HUES48 (cell line): ENCODE measurements at regions not wholly inside any gene's neighbourhood (a gene's known extent, or its start where the extent isn't known, plus 50 kb on each side); places are given as distances from the start of the nearest gene placed in this dataset.
"Not testable (repeated sequence)": the region's sequence is repeated elsewhere in the genome, so short reads cannot be mapped to it uniquely, and the experiment has no call there.

ENCODE experiments used
- H3K27ac ChIP-seq: one replicate; pipeline ENCODE4 v1.7.0; 2013; ENCODE audit warnings: low read depth, low read length, inconsistent platforms
- H3K27me3 ChIP-seq: 2 replicates; pipeline ENCODE4 v1.6.1; 2013; ENCODE audit warnings: mild to moderate bottlenecking, low read length; ENCODE audit not compliant: control insufficient read depth, insufficient read depth
- H3K36me3 ChIP-seq: 2 replicates; pipeline ENCODE4 v1.6.1; 2013; ENCODE audit warnings: low read length; ENCODE audit not compliant: control insufficient read depth, insufficient read depth
- H3K4me1 ChIP-seq: 2 replicates; pipeline ENCODE4 v1.6.1; 2013; ENCODE audit warnings: mild to moderate bottlenecking, low read length; ENCODE audit not compliant: control insufficient read depth, insufficient read depth
- H3K4me3 ChIP-seq: 2 replicates; pipeline ENCODE4 v1.5.1; 2013; ENCODE audit warnings: mild to moderate bottlenecking, low read depth, low read length
- H3K9ac ChIP-seq: 2 replicates; pipeline ENCODE4 v1.6.1; 2013; ENCODE audit warnings: mild to moderate bottlenecking, low read depth, low read length, moderate library complexity
- H3K9me3 ChIP-seq: 2 replicates; pipeline ENCODE4 v1.6.1; 2013; ENCODE audit warnings: low read length; ENCODE audit not compliant: control insufficient read depth, insufficient read depth

GRCh38 chr12:4191642-4192041, 81.9 kb upstream of the CCND2 start:
- no peak overlapping the region for H3K4me3 ChIP-seq
- H3K9me3 ChIP-seq = no peaks in the 10 kb centered on the region
- H3K27me3 ChIP-seq = no peaks in the 10 kb centered on the region
- no peak overlapping the region for H3K9ac ChIP-seq
- H3K27ac ChIP-seq = no peak overlapping the region
- H3K4me1 ChIP-seq = peaks cover 4% of the 10 kb centered on the region; the same call in 1 of the 2 replicates
- H3K36me3 ChIP-seq = no peaks in the 10 kb centered on the region

GRCh38 chr12:4191149-4191548, 82.4 kb upstream of the CCND2 start:
- H3K4me3 ChIP-seq = no peak overlapping the region
- no peaks in the 10 kb centered on the region for H3K9me3 ChIP-seq
- no peak overlapping the region for H3K27ac ChIP-seq
- H3K4me1 ChIP-seq = peaks cover 4% of the 10 kb centered on the region; the same call in 1 of the 2 replicates
- no peaks in the 10 kb centered on the region for H3K36me3 ChIP-seq
- H3K9ac ChIP-seq = no peak overlapping the region
- no peaks in the 10 kb centered on the region for H3K27me3 ChIP-seq

GRCh38 chr12:4190366-4191063, 83.0 kb upstream of the CCND2 start:
- no peak overlapping the region for H3K9ac ChIP-seq
- no peak overlapping the region for H3K4me3 ChIP-seq
- no peak overlapping the region for H3K27ac ChIP-seq
- peaks cover 4% of the 10 kb centered on the region; the same call in 1 of the 2 replicates for H3K4me1 ChIP-seq
- H3K9me3 ChIP-seq = no peaks in the 10 kb centered on the region
- no peaks in the 10 kb centered on the region for H3K27me3 ChIP-seq
- H3K36me3 ChIP-seq = no peaks in the 10 kb centered on the region

- Histone ChIP-seq H3K9ac (no peak overlapping the region), H3K27me3 (no peaks in the 10 kb centered on the region), H3K9me3 (no peaks in the 10 kb centered on the region), H3K4me3 (no peak overlapping the region), H3K36me3 (no peaks in the 10 kb centered on the region), H3K27ac (no peak overlapping the region), H3K4me1 (peaks cover 4% of the 10 kb centered on the region; the same call in 1 of the 2 replicates)
Observed at GRCh38 chr12:4189721-4190120, 83.8 kb upstream of the CCND2 start.

- no peak overlapping the region for H3K27ac ChIP-seq
- no peak overlapping the region for H3K4me3 ChIP-seq
- peaks cover 4% of the 10 kb centered on the region; the same call in 1 of the 2 replicates for H3K4me1 ChIP-seq
- no peak overlapping the region for H3K9ac ChIP-seq
- H3K9me3 ChIP-seq = no peaks in the 10 kb centered on the region
- H3K27me3 ChIP-seq = no peaks in the 10 kb centered on the region
- no peaks in the 10 kb centered on the region for H3K36me3 ChIP-seq
Observed at GRCh38 chr12:4187916-4188315, 85.6 kb upstream of the CCND2 start.

GRCh38 chr12:4187315-4187714, 86.2 kb upstream of the CCND2 start:
- not testable (repeated sequence) for H3K9me3 ChIP-seq, H3K4me1 ChIP-seq, H3K4me3 ChIP-seq, H3K9ac ChIP-seq, H3K27me3 ChIP-seq, H3K27ac ChIP-seq, H3K36me3 ChIP-seq

GRCh38 chr12:4178424-4179170, 95.0 kb upstream of the CCND2 start:
- no peak overlapping the region for H3K9ac ChIP-seq
- H3K36me3 ChIP-seq = no peaks in the 10 kb centered on the region
- H3K27ac ChIP-seq = no peak overlapping the region
- no peak overlapping the region for H3K4me3 ChIP-seq
- H3K9me3 ChIP-seq = no peaks in the 10 kb centered on the region
- no peaks in the 10 kb centered on the region for H3K27me3 ChIP-seq
- peaks cover 10% of the 10 kb centered on the region; the same call in 1 of the 2 replicates for H3K4me1 ChIP-seq

GRCh38 chr12:4177262-4177661, 96.3 kb upstream of the CCND2 start:
- no peak overlapping the region for H3K27ac ChIP-seq
- H3K4me1 ChIP-seq = peaks cover 10% of the 10 kb centered on the region; the same call in 1 of the 2 replicates
- H3K36me3 ChIP-seq = no peaks in the 10 kb centered on the region
- no peaks in the 10 kb centered on the region for H3K9me3 ChIP-seq
- H3K27me3 ChIP-seq = no peaks in the 10 kb centered on the region
- no peak overlapping the region for H3K9ac ChIP-seq
- H3K4me3 ChIP-seq = no peak overlapping the region

- Histone ChIP-seq H3K4me3 (no peak overlapping the region), H3K27me3 (no peaks in the 10 kb centered on the region), H3K9me3 (no peaks in the 10 kb centered on the region), H3K36me3 (no peaks in the 10 kb centered on the region), H3K9ac (no peak overlapping the region), H3K4me1 (peaks cover 10% of the 10 kb centered on the region; the same call in 1 of the 2 replicates), H3K27ac (no peak overlapping the region)
Observed at GRCh38 chr12:4176168-4176567, 97.4 kb upstream of the CCND2 start.

- Histone ChIP-seq H3K9me3 (no peaks in the 10 kb centered on the region), H3K27ac (no peak overlapping the region), H3K4me3 (no peak overlapping the region), H3K4me1 (peaks cover 10% of the 10 kb centered on the region; the same call in 1 of the 2 replicates), H3K36me3 (no peaks in the 10 kb centered on the region), H3K27me3 (no peaks in the 10 kb centered on the region), H3K9ac (no peak overlapping the region)
Observed at GRCh38 chr12:4174417-4174816, 99.1 kb upstream of the CCND2 start.

GRCh38 chr12:4172999-4173398, 100.6 kb upstream of the CCND2 start:
- Histone ChIP-seq H3K27me3 (no peaks in the 10 kb centered on the region), H3K27ac (no peak overlapping the region)

More at GRCh38 chr12:4172999-4173398, 100.6 kb upstream of the CCND2 start:
- Histone ChIP-seq H3K4me1 (peaks cover 11% of the 10 kb centered on the region), H3K36me3 (no peaks in the 10 kb centered on the region), H3K4me3 (no peak overlapping the region), H3K9me3 (no peaks in the 10 kb centered on the region), H3K9ac (no peak overlapping the region)
